ENCODE measurements at regions not wholly inside any gene's neighbourhood (a gene's known extent, or its start where the extent isn't known, plus 50 kb on each side); places are given as distances from the start of the nearest gene placed in this dataset.
"Not testable (repeated sequence)": the region's sequence is repeated elsewhere in the genome, so short reads cannot be mapped to it uniquely, and the experiment has no call there.

- no peak for DNase-seq (ENCODE audit: low spot score)
Observed at GRCh38 chr10:8128511-8128910, 74.0 kb downstream of the GATA3 start.

- no peak for DNase-seq (ENCODE audit: low spot score)
Observed at GRCh38 chr10:8129438-8129837, 75.0 kb downstream of the GATA3 start.

GRCh38 chr10:8130973-8131911, 76.8 kb downstream of the GATA3 start:
- peak; percentile 24 for DNase-seq (ENCODE audit: low spot score)

GRCh38 chr10:8133146-8133545, 78.7 kb downstream of the GATA3 start:
- no peak for DNase-seq (ENCODE audit: low spot score)

GRCh38 chr10:8136736-8137135, 82.2 kb downstream of the GATA3 start:
- no peak for DNase-seq (ENCODE audit: low spot score)

GRCh38 chr10:8137272-8137681, 82.8 kb downstream of the GATA3 start:
- DNase-seq (ENCODE audit: low spot score): no peak

GRCh38 chr10:8137726-8138125, 83.2 kb downstream of the GATA3 start:
- no peak for DNase-seq (ENCODE audit: low spot score)

GRCh38 chr10:8138471-8138870, 84.0 kb downstream of the GATA3 start:
- no peak for DNase-seq (ENCODE audit: low spot score)

- DNase-seq (ENCODE audit: low spot score): no peak
Observed at GRCh38 chr10:8144496-8144895, 90.0 kb downstream of the GATA3 start.

GRCh38 chr10:8146650-8147049, 92.2 kb downstream of the GATA3 start:
- peak; percentile 19 for DNase-seq (ENCODE audit: low spot score)

GRCh38 chr10:8149991-8150390, 95.5 kb downstream of the GATA3 start:
- no peak for DNase-seq (ENCODE audit: low spot score)

GRCh38 chr10:8150401-8150905, 96.0 kb downstream of the GATA3 start:
- DNase-seq (ENCODE audit: low spot score): no peak

- DNase-seq (ENCODE audit: low spot score): no peak
Observed at GRCh38 chr10:8151086-8151485, 96.6 kb downstream of the GATA3 start.

GRCh38 chr10:8156918-8157317, 102.4 kb downstream of the GATA3 start:
- no peak for DNase-seq (ENCODE audit: low spot score)

- peak; percentile 45 for DNase-seq (ENCODE audit: low spot score)
Observed at GRCh38 chr10:8158193-8159071, 103.9 kb downstream of the GATA3 start.

- peak; percentile 35 for DNase-seq (ENCODE audit: low spot score)
Observed at GRCh38 chr10:8159341-8160165, 105.1 kb downstream of the GATA3 start.

GRCh38 chr10:8163824-8164223, 109.3 kb downstream of the GATA3 start:
- DNase-seq (ENCODE audit: low spot score): no peak

- not testable (repeated sequence) for DNase-seq (ENCODE audit: low spot score)
Observed at GRCh38 chr10:8164640-8165039, 110.2 kb downstream of the GATA3 start.

GRCh38 chr10:8168836-8169235, 114.3 kb downstream of the GATA3 start:
- no peak for DNase-seq (ENCODE audit: low spot score)

- DNase-seq (ENCODE audit: low spot score): no peak
Observed at GRCh38 chr10:8171008-8171407, 116.5 kb downstream of the GATA3 start.

GRCh38 chr10:8172604-8173003, 118.1 kb downstream of the GATA3 start:
- DNase-seq (ENCODE audit: low spot score): no peak
